H1 (cell line): ENCODE measurements at regions not wholly inside any gene's neighbourhood (a gene's known extent, or its start where the extent isn't known, plus 50 kb on each side); places are given as distances from the start of the nearest gene placed in this dataset.

Source experiments
- CTCF ChIA-PET: fragments of 300-600 bp; sonication (Branson Sonifier 250); formaldehyde crosslinking; loops from one replicate; lab custom pipeline; 2021; ENCODE audit not compliant: partially characterized antibody; lab: Charles Lee
- POLR2A ChIA-PET: fragments of 300-600 bp; sonication (Branson Sonifier 250); formaldehyde crosslinking; loops from one replicate; lab custom pipeline; 2021; ENCODE audit warnings: inconsistent platforms; ENCODE audit not compliant: partially characterized antibody; lab: Charles Lee
- DNase-seq, 2 experiments: peaks; one replicate each; pipeline versions ENCODE4 v3.0.0 to v3.0.0-alpha.2; 2010 to 2022; ENCODE audit warnings: low spot score in 2 of 2, low read depth in 1 of 2, mixed read lengths in 1 of 2
- FAIRE-seq: peaks from 2 replicates; lab custom pipeline; 2011; peaks lifted over from hg19 to GRCh38; lab: Jason Lieb, UNC
- H2AFZ ChIP-seq: 2 replicates; pipeline ENCODE4 v1.8.1; 2012; ENCODE audit warnings: low read length, inconsistent platforms
- H2AK5ac ChIP-seq: 2 replicates; pipeline ENCODE4 v1.6.1; 2013; ENCODE audit warnings: low read depth, low read length
- H2BK120ac ChIP-seq: replicated peaks from 2 replicates; pipeline ENCODE3; 2013; ENCODE audit warnings: low read depth, low read length, inconsistent platforms
- H2BK12ac ChIP-seq: 2 replicates; pipeline ENCODE4 v1.6.1; 2013; ENCODE audit warnings: low read depth, low read length
- H2BK15ac ChIP-seq: 2 replicates; pipeline ENCODE4 v1.6.1; 2013; ENCODE audit warnings: low read length
- H2BK20ac ChIP-seq: 2 replicates; pipeline ENCODE4 v1.6.1; 2013; ENCODE audit warnings: low read length
- H2BK5ac ChIP-seq: 2 replicates; pipeline ENCODE4 v1.6.1; 2013; ENCODE audit warnings: low read depth, low read length
- H3K14ac ChIP-seq: 2 replicates; pipeline ENCODE4 v1.6.1; 2013; ENCODE audit warnings: inconsistent platforms; ENCODE audit not compliant: insufficient read length
- H3K18ac ChIP-seq: 2 replicates; pipeline ENCODE4 v1.6.1; 2013; ENCODE audit warnings: low read length; ENCODE audit errors: extremely low read depth
- H3K23ac ChIP-seq: 2 replicates; pipeline ENCODE4 v1.6.1; 2013; ENCODE audit warnings: inconsistent platforms; ENCODE audit not compliant: insufficient read length
- H3K23me2 ChIP-seq: 2 replicates; pipeline ENCODE4 v1.6.1; 2013; ENCODE audit warnings: low read depth, low read length
- H3K27ac ChIP-seq: 2 replicates; pipeline ENCODE4 v1.6.1; 2011; ENCODE audit warnings: low read depth, low read length, inconsistent platforms
- H3K27me3 ChIP-seq, 4 experiments: replicated peaks in 1 of 4; 1 replicate in 1 of 4; 2 replicates in 3 of 4; pipeline versions ENCODE4 v1.6.1 to v1.8.1; 2011 to 2013; ENCODE audit warnings: low read length in 3 of 4, mild to moderate bottlenecking in 3 of 4, inconsistent platforms in 2 of 4, mixed read lengths in 2 of 4, moderate library complexity in 1 of 4; ENCODE audit not compliant: control insufficient read depth in 3 of 4, insufficient read depth in 3 of 4; ENCODE audit errors: extremely low read depth in 1 of 4
- H3K36me3 ChIP-seq, 4 experiments: 2 replicates each; pipeline versions ENCODE4 v1.6.1 to v1.8.1; 2011 to 2013; ENCODE audit warnings: mild to moderate bottlenecking in 4 of 4, low read length in 3 of 4, moderate library complexity in 2 of 4, control low read depth in 1 of 4, inconsistent platforms in 1 of 4; ENCODE audit not compliant: insufficient read depth in 4 of 4, control insufficient read depth in 2 of 4
- H3K4ac ChIP-seq: replicated peaks from 2 replicates; pipeline ENCODE3; 2013; ENCODE audit warnings: low read length, low read depth, mixed read lengths, inconsistent platforms; ENCODE audit not compliant: insufficient read length
- H3K4me1 ChIP-seq, 4 experiments: replicated peaks in 1 of 4; 1 replicate in 1 of 4; 2 replicates in 3 of 4; pipeline versions ENCODE4 v1.6.1 to v1.8.1; 2011 to 2013; ENCODE audit warnings: low read length in 3 of 4, inconsistent platforms in 2 of 4, mixed read lengths in 1 of 4; ENCODE audit not compliant: insufficient read depth in 4 of 4, control insufficient read depth in 3 of 4
- H3K4me2 ChIP-seq, 2 experiments: 2 replicates each; pipeline versions ENCODE4 v1.6.1 to v1.8.1; 2011 to 2013; ENCODE audit warnings: low read depth in 2 of 2, low read length in 2 of 2, control low read depth in 1 of 2, inconsistent platforms in 1 of 2, mild to moderate bottlenecking in 1 of 2; ENCODE audit not compliant: insufficient read depth in 1 of 2
- H3K4me3 ChIP-seq, 4 experiments: fragments of 200-600, 300-600 bp in 1 of 4; sonication (generic), shearing (Covaris generic), sonication (Bioruptor Twin) in 1 of 4; 2 replicates each; pipeline versions ENCODE4 v1.5.1 to v1.8.1; 2011 to 2016; ENCODE audit warnings: low read length in 4 of 4, low read depth in 3 of 4, control low read depth in 2 of 4, inconsistent platforms in 2 of 4, mild to moderate bottlenecking in 2 of 4, mixed read lengths in 1 of 4, moderate library complexity in 1 of 4; ENCODE audit not compliant: insufficient read depth in 2 of 4; ENCODE audit errors: extremely low read depth in 1 of 4
- H3K56ac ChIP-seq: replicated peaks from 2 replicates; pipeline ENCODE3; 2013; ENCODE audit warnings: low read depth, mild to moderate bottlenecking, mixed read lengths, low read length, inconsistent platforms; ENCODE audit not compliant: insufficient read length
- H3K79me1 ChIP-seq: 2 replicates; pipeline ENCODE4 v1.6.1; 2013; ENCODE audit warnings: low read depth, low read length, control low read depth
- H3K79me2 ChIP-seq, 2 experiments: 2 replicates each; pipeline versions ENCODE4 v1.6.1 to v1.8.1; 2012 to 2013; ENCODE audit warnings: low read length in 2 of 2, mild to moderate bottlenecking in 2 of 2, inconsistent platforms in 1 of 2; ENCODE audit not compliant: insufficient read depth in 2 of 2, control insufficient read depth in 1 of 2
- H3K9ac ChIP-seq, 4 experiments: replicated peaks in 1 of 4; 1 replicate in 1 of 4; 2 replicates in 3 of 4; pipeline versions ENCODE4 v1.6.1 to v1.8.1; 2011 to 2013; ENCODE audit warnings: low read depth in 3 of 4, low read length in 3 of 4, control low read depth in 2 of 4, mild to moderate bottlenecking in 2 of 4, moderate library complexity in 2 of 4, inconsistent platforms in 1 of 4; ENCODE audit errors: extremely low read depth in 1 of 4
- H3K9me3 ChIP-seq, 2 experiments: 2 replicates each; pipeline versions ENCODE4 v1.6.1 to v1.8.1; 2012 to 2013; ENCODE audit warnings: mild to moderate bottlenecking in 2 of 2, moderate library complexity in 2 of 2, control low read depth in 1 of 2, inconsistent platforms in 1 of 2, low read depth in 1 of 2, low read length in 1 of 2, mixed read lengths in 1 of 2; ENCODE audit not compliant: insufficient read depth in 2 of 2
- H4K20me1 ChIP-seq, 2 experiments: replicated peaks in 1 of 2; 2 replicates each; pipeline versions ENCODE3 to v1.8.1; 2011 to 2013; ENCODE audit warnings: inconsistent platforms in 2 of 2, low read length in 2 of 2, mild to moderate bottlenecking in 1 of 2; ENCODE audit not compliant: insufficient read depth in 2 of 2, control insufficient read depth in 1 of 2
- H4K5ac ChIP-seq: 2 replicates; pipeline ENCODE4 v1.6.1; 2013; ENCODE audit warnings: low read length, low read depth, mixed read lengths, inconsistent platforms; ENCODE audit not compliant: insufficient read length
- H4K8ac ChIP-seq: 2 replicates; pipeline ENCODE4 v1.8.0; 2013; ENCODE audit warnings: mild to moderate bottlenecking, moderate library complexity, low read length, inconsistent platforms; ENCODE audit not compliant: insufficient read depth; ENCODE audit errors: extremely low read depth
- H4K91ac ChIP-seq: replicated peaks from 2 replicates; pipeline ENCODE3; 2013; ENCODE audit warnings: low read length, mixed read lengths, inconsistent platforms; ENCODE audit not compliant: insufficient read length
- HDAC6 ChIP-seq: IDR thresholded peaks from one replicate; pipeline ENCODE4 v1.7.1; 2012; ENCODE audit warnings: low read depth, mild to moderate bottlenecking, inconsistent platforms, low read length, moderate library complexity
- JUND ChIP-seq: IDR thresholded peaks from 2 replicates; pipeline ENCODE4 v1.6.1; 2011; ENCODE audit warnings: mild to moderate bottlenecking, improper control_type of control experiment, low read length
- KDM4A ChIP-seq: IDR thresholded peaks from one replicate; pipeline ENCODE4 v1.7.1; 2012; ENCODE audit warnings: low read depth, mild to moderate bottlenecking, moderate library complexity, low read length, inconsistent platforms; ENCODE audit not compliant: severe bottlenecking
- WGBS, 2 experiments: shearing (Covaris generic) in 1 of 2; methylation state at CpG; one replicate each; pipeline versions ENCODE4 v1.1.6 to v1.1.7; 2013 to 2015; ENCODE audit warnings: low lambda C conversion rate in 2 of 2, mixed read lengths in 2 of 2, inconsistent platforms in 1 of 2, low coverage in 1 of 2, missing lambda C conversion rate in 1 of 2; ENCODE audit not compliant: insufficient replicate concordance in 2 of 2, insufficient coverage in 1 of 2, insufficient read length in 1 of 2; ENCODE audit errors: extremely low coverage in 1 of 2, missing lambda C conversion rate in 1 of 2; 5-methylcytosine and 5-hydroxymethylcytosine counted together

- Histone ChIP-seq H3K79me2 (no peaks in the 10 kb centered on the region), H3K27me3 (peaks cover 0 to 2% (median 0%) of the 10 kb centered on the region in 4 experiments; a peak in 1 of 7 replicates)
- TF ChIP-seq KDM4A (no peak), HDAC6 (no peak), JUND (no peak)
- TF ChIP-seq, all 59 proteins: peak for 0
These were observed 993.3 kb downstream of the BRD1 start for GRCh38 chr22:48834404-48834803.

More at GRCh38 chr22:48834404-48834803, 993.3 kb downstream of the BRD1 start:
- Histone ChIP-seq H3K36me3 (no peaks in the 10 kb centered on the region), H3K18ac (no peak overlapping the region), H4K20me1 (peaks cover 0 to 3% of the 10 kb centered on the region in 2 experiments), H3K79me1 (no peaks in the 10 kb centered on the region), H2BK120ac (no peak overlapping the region), H3K4me3 (no peak overlapping the region), H3K27ac (no peak overlapping the region), H3K9me3 (peaks cover 0 to 13% of the 10 kb centered on the region in 2 experiments; a peak in 2 of 4 replicates), H4K8ac (no peak overlapping the region), H2BK5ac (no peak overlapping the region), H3K14ac (no peak overlapping the region), H4K5ac (no peak overlapping the region), H3K56ac (no peak overlapping the region), H2BK12ac (no peak overlapping the region), H3K23me2 (no peaks in the 10 kb centered on the region; the same call in 1 of the 2 replicates), H3K4me1 (no peaks in the 10 kb centered on the region; a peak in 1 of 7 replicates), H4K91ac (no peak overlapping the region), H3K9ac (no peak overlapping the region), H2AFZ (no peak overlapping the region), H3K4ac (no peak overlapping the region), H2AK5ac (no peak overlapping the region), H3K4me2 (no peak overlapping the region), H3K23ac (no peak overlapping the region), H2BK20ac (no peak overlapping the region), H2BK15ac (no peak overlapping the region)
- FAIRE-seq (no peak), DNase-seq (no peak)
- WGBS, 2 experiments: 65% methylated on average over 5 of the region's 5 CpGs; no CpG with 5 or more reads in 1 of the 2 experiments
- POLR2A ChIA-PET: no interaction called here
- CTCF ChIA-PET: no interaction called here
